ENCODE measurements at regions not wholly inside any gene's neighbourhood (a gene's known extent, or its start where the extent isn't known, plus 50 kb on each side); places are given as distances from the start of the nearest gene placed in this dataset.

DNA sequence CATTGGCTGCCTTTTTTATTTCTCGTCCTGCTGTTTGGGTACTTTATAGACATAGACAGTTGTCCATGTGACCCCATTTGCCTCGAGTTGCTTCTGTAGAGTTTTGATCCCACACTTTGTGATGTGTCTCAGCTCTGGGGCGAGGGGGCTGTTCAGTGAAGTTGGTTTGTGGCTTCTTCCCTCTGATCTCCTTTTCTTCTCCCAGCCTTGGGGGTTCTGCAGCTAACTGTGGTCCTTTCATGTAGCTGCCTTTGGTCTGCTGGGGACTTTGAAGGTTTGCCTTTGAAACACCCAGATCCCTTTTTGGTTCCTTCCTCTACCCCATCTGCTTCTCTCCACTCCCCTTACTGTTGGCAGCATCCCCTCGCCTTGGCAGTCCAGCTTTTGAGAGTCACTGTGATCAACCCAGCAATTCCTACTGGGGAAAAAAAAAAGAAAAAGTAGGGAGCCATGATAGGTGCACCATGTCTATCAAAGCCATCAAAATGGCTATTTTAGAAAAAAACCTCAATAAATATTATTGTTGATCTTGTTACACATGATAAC is 728.8 kb upstream of the RBFOX1 start:
- TF ChIP-seq, protein P1, sequence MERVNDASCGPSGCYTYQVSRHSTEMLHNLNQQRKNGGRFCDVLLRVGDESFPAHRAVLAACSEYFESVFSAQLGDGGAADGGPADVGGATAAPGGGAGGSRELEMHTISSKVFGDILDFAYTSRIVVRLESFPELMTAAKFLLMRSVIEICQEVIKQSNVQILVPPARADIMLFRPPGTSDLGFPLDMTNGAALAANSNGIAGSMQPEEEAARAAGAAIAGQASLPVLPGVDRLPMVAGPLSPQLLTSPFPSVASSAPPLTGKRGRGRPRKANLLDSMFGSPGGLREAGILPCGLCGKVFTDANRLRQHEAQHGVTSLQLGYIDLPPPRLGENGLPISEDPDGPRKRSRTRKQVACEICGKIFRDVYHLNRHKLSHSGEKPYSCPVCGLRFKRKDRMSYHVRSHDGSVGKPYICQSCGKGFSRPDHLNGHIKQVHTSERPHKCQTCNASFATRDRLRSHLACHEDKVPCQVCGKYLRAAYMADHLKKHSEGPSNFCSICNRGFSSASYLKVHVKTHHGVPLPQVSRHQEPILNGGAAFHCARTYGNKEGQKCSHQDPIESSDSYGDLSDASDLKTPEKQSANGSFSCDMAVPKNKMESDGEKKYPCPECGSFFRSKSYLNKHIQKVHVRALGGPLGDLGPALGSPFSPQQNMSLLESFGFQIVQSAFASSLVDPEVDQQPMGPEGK (CRISPR knock-in tag; IDR thresholded peaks at IDR 0.05; ENCODE audit: borderline replicate concordance) = no peak
- TF ChIP-seq PPARA (CRISPR knock-in tag; IDR thresholded peaks at IDR 0.05; ENCODE audit: borderline replicate concordance) = no peak
- no peak for TF ChIP-seq ARNTL (CRISPR knock-in tag; IDR thresholded peaks at IDR 0.05; ENCODE audit: borderline replicate concordance, low read depth)
- TF ChIP-seq ZFP3 (CRISPR knock-in tag; IDR thresholded peaks at IDR 0.05) = no peak
- TF ChIP-seq OSR1 (CRISPR knock-in tag; IDR thresholded peaks at IDR 0.05) = no peak
- no peak for TF ChIP-seq TOX (CRISPR knock-in tag; IDR thresholded peaks at IDR 0.05; ENCODE audit: borderline replicate concordance)
- no peak for TF ChIP-seq TCF4 (CRISPR knock-in tag; IDR thresholded peaks at IDR 0.05; ENCODE audit: borderline replicate concordance)
- TF ChIP-seq, protein P2, sequence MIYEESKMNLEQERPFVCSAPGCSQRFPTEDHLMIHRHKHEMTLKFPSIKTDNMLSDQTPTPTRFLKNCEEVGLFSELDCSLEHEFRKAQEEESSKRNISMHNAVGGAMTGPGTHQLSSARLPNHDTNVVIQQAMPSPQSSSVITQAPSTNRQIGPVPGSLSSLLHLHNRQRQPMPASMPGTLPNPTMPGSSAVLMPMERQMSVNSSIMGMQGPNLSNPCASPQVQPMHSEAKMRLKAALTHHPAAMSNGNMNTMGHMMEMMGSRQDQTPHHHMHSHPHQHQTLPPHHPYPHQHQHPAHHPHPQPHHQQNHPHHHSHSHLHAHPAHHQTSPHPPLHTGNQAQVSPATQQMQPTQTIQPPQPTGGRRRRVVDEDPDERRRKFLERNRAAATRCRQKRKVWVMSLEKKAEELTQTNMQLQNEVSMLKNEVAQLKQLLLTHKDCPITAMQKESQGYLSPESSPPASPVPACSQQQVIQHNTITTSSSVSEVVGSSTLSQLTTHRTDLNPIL (CRISPR knock-in tag; IDR thresholded peaks at IDR 0.05; ENCODE audit: low read depth) = no peak
- no peak for TF ChIP-seq CSDC2 (CRISPR knock-in tag; IDR thresholded peaks at IDR 0.05)
- TF ChIP-seq GLIS3 (CRISPR knock-in tag; IDR thresholded peaks at IDR 0.05) = no peak
- TF ChIP-seq ESRRG (CRISPR knock-in tag; IDR thresholded peaks at IDR 0.05) = no peak

Measured in SK-N-SH treated with all-trans-retinoic acid at 6 μM for 48 hours (cell line).